Cardiac muscle cell (in vitro differentiated cells and primary cell): ENCODE measurements at regions not wholly inside any gene's neighbourhood (a gene's known extent, or its start where the extent isn't known, plus 50 kb on each side); places are given as distances from the start of the nearest gene placed in this dataset.

ENCODE experiments used
- DNase-seq, 2 donors: peaks; one replicate each; pipeline versions ENCODE4 v3.0.0 to v3.0.0-alpha.2; 2010 to 2017; ENCODE audit warnings: low read depth in 1 of 2, low spot score in 1 of 2
- H3K27ac ChIP-seq: fragments of 200-600 bp; sonication (generic); 2 replicates; pipeline ENCODE4 v1.5.1; 2016
- H3K27me3 ChIP-seq: fragments of 200-600 bp; sonication (generic); 2 replicates; pipeline ENCODE4 v1.6.0; 2016; ENCODE audit warnings: control low read depth
- H3K36me3 ChIP-seq: fragments of 200-600 bp; sonication (generic); 2 replicates; pipeline ENCODE4 v1.5.1; 2016; ENCODE audit warnings: control low read depth
- H3K4me1 ChIP-seq: fragments of 200-600 bp; sonication (generic); 2 replicates; pipeline ENCODE4 v1.8.1; 2017; ENCODE audit warnings: low read depth, mild to moderate bottlenecking, mixed run types
- H3K4me3 ChIP-seq: fragments of 200-600 bp; sonication (generic); 2 replicates; pipeline ENCODE4 v1.5.1; 2016; ENCODE audit warnings: mild to moderate bottlenecking
- H3K9me3 ChIP-seq: fragments of 200-600 bp; sonication (generic); 2 replicates; pipeline ENCODE4 v1.5.1; 2017; ENCODE audit warnings: low read depth, mild to moderate bottlenecking, control low read depth
- CTCF ChIP-seq: IDR thresholded peaks from 2 replicates; pipeline ENCODE4 v1.5.1; 2012; ENCODE audit warnings: low read depth, mild to moderate bottlenecking, low read length

- no peak for DNase-seq
- H3K4me1 ChIP-seq = peaks cover 13% of the 10 kb centered on the region
- no peaks in the 10 kb centered on the region for H3K36me3 ChIP-seq
- no peak overlapping the region for H3K4me3 ChIP-seq
- no peaks in the 10 kb centered on the region for H3K9me3 ChIP-seq
- H3K27ac ChIP-seq = no peak overlapping the region
- H3K27me3 ChIP-seq = no peaks in the 10 kb centered on the region
- TF ChIP-seq CTCF = no peak
These were observed 204.9 kb upstream of the USP24 start for GRCh38 chr1:55420026-55420425.

GRCh38 chr1:55418208-55419000 lies 203.2 kb upstream of the USP24 start:
- Histone ChIP-seq H3K27me3 (no peaks in the 10 kb centered on the region), H3K27ac (no peak overlapping the region), H3K4me3 (no peak overlapping the region), H3K36me3 (no peaks in the 10 kb centered on the region), H3K4me1 (peaks cover 13% of the 10 kb centered on the region), H3K9me3 (no peaks in the 10 kb centered on the region)
- TF ChIP-seq CTCF = no peak
- no peak for DNase-seq

GRCh38 chr1:55416164-55416842 lies 201.1 kb upstream of the USP24 start:
- no peak for TF ChIP-seq CTCF
- Histone ChIP-seq H3K9me3 (no peaks in the 10 kb centered on the region), H3K27me3 (no peaks in the 10 kb centered on the region), H3K36me3 (no peaks in the 10 kb centered on the region), H3K27ac (no peak overlapping the region), H3K4me1 (peaks cover 10% of the 10 kb centered on the region), H3K4me3 (no peak overlapping the region)
- DNase-seq = no peak

GRCh38 chr1:55413286-55413685 lies 198.1 kb upstream of the USP24 start:
- Histone ChIP-seq H3K27me3 (no peaks in the 10 kb centered on the region), H3K27ac (no peak overlapping the region), H3K4me1 (no peaks in the 10 kb centered on the region), H3K36me3 (no peaks in the 10 kb centered on the region), H3K9me3 (no peaks in the 10 kb centered on the region), H3K4me3 (no peak overlapping the region)
- TF ChIP-seq CTCF = no peak
- no peak for DNase-seq

- no peak for TF ChIP-seq CTCF
- Histone ChIP-seq H3K27me3 (no peaks in the 10 kb centered on the region), H3K36me3 (no peaks in the 10 kb centered on the region), H3K4me1 (no peaks in the 10 kb centered on the region), H3K27ac (no peak overlapping the region), H3K9me3 (no peaks in the 10 kb centered on the region), H3K4me3 (no peak overlapping the region)
- no peak for DNase-seq
These were observed 196.9 kb upstream of the USP24 start for GRCh38 chr1:55412060-55412459.
